GM12872 (cell line): ENCODE measurements at regions not wholly inside any gene's neighbourhood (a gene's known extent, or its start where the extent isn't known, plus 50 kb on each side); places are given as distances from the start of the nearest gene placed in this dataset.

Experiments
- TF ChIP-seq, protein P1 (sequence below): IDR thresholded peaks from 3 replicates; pipeline ENCODE4 v1.5.1; 2011; ENCODE audit warnings: low read depth, mild to moderate bottlenecking, low read length, moderate library complexity; ENCODE audit not compliant: insufficient read depth

DNA sequence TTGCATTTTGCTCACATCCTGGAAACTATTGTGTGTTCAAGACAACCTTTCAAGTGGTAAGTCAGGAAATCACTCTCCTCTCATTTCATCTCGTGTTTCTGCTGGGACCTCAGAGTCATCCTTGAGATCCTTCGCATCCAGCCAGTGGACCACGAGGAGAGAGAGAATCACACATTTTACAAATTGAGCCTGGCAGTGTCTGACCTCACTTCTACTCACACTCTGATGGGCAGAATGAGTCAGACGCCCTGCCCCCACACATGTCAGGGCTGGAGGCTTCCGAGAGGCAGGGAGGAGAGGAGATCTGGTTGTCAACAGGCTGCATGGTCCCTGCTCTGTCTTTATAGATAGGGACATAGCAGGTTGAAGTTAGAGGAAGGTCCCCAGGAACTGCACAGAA is 509.7 kb downstream of the AJAP1 start:
- TF ChIP-seq, protein P1, sequence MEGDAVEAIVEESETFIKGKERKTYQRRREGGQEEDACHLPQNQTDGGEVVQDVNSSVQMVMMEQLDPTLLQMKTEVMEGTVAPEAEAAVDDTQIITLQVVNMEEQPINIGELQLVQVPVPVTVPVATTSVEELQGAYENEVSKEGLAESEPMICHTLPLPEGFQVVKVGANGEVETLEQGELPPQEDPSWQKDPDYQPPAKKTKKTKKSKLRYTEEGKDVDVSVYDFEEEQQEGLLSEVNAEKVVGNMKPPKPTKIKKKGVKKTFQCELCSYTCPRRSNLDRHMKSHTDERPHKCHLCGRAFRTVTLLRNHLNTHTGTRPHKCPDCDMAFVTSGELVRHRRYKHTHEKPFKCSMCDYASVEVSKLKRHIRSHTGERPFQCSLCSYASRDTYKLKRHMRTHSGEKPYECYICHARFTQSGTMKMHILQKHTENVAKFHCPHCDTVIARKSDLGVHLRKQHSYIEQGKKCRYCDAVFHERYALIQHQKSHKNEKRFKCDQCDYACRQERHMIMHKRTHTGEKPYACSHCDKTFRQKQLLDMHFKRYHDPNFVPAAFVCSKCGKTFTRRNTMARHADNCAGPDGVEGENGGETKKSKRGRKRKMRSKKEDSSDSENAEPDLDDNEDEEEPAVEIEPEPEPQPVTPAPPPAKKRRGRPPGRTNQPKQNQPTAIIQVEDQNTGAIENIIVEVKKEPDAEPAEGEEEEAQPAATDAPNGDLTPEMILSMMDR, result no peak

DNA sequence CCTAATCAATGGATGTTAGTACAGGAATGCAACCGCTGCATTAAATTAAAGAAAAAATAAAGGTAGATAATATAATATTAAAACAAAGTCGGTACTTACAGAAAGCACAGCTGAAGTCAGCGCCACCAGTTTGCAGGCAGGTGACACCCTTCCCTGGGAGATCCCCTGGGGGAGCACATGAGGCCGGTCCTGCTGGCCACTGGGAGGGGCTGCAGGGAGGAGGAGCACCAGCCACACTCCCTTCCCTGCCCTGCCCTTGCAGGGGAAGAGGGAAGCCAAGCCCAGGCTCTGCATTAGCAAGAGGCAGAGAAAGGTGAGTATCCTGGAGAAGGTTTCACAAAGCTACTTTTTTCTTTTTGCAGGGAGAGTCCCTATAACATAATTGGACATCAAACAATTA is 507.0 kb downstream of the AJAP1 start:
- TF ChIP-seq, protein P1, result no peak

DNA sequence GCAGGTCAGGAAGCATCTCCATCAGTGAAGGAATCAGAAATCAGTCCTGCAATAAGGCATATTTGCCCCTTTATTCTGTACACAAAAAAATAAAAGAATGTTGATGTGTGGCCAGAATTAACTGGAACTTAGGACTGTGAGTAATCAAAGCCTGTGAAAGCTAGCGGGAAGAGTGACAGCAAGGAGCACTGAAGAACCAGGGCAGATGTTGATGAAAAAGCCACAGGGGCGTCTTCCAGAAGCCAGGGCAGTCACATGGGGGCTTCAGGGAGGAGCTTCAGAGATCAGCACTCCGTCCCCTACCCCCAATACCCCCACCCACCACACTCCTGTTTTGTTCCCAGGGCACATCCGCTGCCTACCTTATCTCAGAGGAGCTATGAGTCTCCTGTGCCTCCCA is 502.8 kb downstream of the AJAP1 start:
- TF ChIP-seq, protein P1, result no peak

DNA sequence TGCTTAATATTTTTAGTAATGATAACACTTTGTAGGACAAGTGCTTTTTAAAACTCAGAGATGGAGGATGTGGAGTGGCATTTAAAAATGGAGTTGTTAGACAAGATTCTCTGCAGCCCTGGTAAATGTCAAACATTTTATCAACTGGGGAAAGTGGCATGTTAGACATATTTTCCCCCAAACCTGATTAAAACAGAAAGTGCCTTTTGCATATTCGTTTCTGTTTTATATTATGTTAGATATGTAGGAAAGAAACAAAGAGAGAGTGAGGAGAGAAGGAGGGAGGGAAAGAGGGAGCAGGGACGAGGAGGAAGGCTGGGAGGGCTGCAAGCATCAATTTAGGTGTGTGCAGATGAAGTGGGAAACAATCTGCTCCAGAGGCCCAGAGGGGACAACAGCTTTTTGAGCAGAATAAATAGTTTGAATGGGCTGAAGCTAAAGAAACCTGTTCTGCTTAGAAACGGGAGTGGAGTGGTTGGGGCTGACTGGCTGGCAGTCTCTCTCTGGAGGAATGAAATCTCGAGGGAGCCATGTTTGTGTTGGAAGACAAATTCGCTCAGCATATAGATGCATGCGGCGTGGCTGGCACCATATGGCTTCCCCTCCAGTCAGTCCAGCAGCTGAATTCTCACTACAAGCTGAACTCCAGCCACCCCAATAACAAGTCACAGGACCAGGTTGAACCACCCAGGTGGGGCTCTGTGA is 502.2 kb downstream of the AJAP1 start:
- TF ChIP-seq, protein P1, result no peak

DNA sequence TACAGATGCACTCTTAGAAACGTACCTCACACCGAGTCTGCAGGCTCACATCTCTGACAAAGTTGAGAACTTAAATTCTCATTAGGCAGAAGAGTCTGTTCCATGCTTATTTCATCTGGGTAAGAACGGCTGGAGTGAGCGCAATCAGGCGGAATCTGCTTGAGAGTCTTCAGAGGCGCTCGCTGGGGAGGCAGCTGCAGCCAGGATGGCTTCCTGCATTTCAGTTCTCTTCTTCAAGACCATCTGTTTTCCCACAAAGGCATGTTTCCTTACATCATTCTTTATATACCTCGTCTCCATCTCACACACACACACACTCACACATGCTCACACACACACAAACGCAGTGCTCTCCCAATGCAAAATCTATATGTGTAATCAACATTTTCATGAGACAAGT is 497.1 kb downstream of the AJAP1 start:
- TF ChIP-seq, protein P1, result no peak

DNA sequence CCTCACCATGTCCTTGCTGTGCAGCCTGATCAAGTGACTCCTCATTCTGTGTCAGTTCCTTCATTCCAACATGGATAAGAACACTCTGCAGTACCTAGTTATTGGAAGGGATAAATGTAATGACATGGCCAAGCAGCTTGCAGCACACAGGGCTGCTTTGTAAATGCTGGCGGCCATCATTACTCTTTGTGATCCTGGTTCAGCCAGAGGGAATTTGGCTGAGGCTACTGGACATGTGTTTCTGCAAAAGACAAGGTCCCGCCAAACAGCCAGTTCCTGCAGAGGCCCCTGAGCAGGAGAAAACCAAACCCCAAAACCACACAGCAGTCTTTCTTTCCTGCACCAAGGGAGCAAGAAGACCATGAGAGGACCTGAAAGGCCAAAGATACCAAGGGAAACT is 495.8 kb downstream of the AJAP1 start:
- TF ChIP-seq, protein P1, result no peak

DNA sequence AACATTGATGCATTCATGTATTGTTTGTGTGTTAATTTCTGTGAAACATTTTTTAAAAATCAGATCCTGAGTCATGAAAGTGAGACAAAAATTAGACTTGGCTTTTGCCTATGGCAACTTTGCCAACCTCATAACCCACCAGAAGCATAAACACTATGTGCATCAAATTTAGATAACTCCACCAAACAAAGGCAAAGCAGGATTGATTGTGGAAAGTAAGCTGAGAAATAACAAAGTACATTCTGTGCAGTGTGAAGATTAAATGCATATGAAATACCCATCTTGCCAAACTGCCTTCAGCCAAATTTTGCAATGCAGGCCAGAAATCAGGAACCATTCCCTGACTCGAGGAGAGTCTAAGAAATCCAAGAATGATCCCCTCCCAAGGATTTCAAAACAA is 493.4 kb downstream of the AJAP1 start:
- TF ChIP-seq, protein P1, result no peak
